Spleen (tissue), 7 donors: ENCODE measurements at regions not wholly inside any gene's neighbourhood (a gene's known extent, or its start where the extent isn't known, plus 50 kb on each side); places are given as distances from the start of the nearest gene placed in this dataset.

ENCODE experiments used
- POLR2A ChIP-seq, 3 donors: fragments of 450-650 bp; IDR thresholded peaks; one replicate each; pipeline ENCODE4 v1.5.1; 2017; ENCODE audit warnings: antibody characterized with exemption in 3 of 3, mild to moderate bottlenecking in 1 of 3
- POLR2AphosphoS5 ChIP-seq, 3 donors: sonication (generic); formaldehyde crosslinking; IDR thresholded peaks; one replicate each; pipeline ENCODE4 v1.5.1; 2017; ENCODE audit warnings: antibody characterized with exemption in 3 of 3
- TF ChIP-seq, protein P1 (sequence below), 11 experiments: fragments of 200-600 bp in 7 of 11; fragments of 450-650 bp in 4 of 11; sonication (generic) in 4 of 11; IDR thresholded peaks in 8 of 11; conservative IDR thresholded peaks in 3 of 11; 1 replicate in 7 of 11; 2 replicates in 4 of 11; pipeline versions ENCODE4 v1.4.0 to v1.8.0; 2016 to 2021; ENCODE audit warnings: antibody characterized with exemption in 11 of 11, inconsistent platforms in 4 of 11, mild to moderate bottlenecking in 1 of 11
- donor health status: DM: no; HTN: no; CAD: no; lungs with moderate emphysema.
- donor health status: DM: no; HTN: no; CAD: no.
- donor health status: DM: no; HTN: no; CAD: no.

DNA sequence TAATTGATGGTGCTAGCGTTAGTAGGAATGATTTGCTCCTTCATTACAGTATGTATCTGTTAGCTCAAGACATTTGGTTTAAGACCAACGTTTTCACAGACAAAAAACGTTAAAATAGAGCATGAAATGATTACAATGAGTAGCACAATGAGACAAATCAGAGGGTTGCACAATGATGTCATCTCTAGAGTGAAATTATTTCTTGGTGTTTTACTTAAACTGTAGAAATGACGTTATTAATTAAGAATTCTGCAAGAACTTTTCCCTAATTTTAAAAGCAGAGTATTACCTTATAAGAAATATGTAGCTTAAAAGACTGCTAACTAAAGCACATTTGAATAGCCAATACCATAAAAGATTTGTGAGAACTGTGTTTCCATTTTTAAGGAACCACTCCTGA, 373.4 kb upstream of the KIF2B start:
- TF ChIP-seq, protein P1, sequence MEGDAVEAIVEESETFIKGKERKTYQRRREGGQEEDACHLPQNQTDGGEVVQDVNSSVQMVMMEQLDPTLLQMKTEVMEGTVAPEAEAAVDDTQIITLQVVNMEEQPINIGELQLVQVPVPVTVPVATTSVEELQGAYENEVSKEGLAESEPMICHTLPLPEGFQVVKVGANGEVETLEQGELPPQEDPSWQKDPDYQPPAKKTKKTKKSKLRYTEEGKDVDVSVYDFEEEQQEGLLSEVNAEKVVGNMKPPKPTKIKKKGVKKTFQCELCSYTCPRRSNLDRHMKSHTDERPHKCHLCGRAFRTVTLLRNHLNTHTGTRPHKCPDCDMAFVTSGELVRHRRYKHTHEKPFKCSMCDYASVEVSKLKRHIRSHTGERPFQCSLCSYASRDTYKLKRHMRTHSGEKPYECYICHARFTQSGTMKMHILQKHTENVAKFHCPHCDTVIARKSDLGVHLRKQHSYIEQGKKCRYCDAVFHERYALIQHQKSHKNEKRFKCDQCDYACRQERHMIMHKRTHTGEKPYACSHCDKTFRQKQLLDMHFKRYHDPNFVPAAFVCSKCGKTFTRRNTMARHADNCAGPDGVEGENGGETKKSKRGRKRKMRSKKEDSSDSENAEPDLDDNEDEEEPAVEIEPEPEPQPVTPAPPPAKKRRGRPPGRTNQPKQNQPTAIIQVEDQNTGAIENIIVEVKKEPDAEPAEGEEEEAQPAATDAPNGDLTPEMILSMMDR (IDR thresholded peaks at IDR 0.05 in 8 of 11, conservative IDR thresholded peaks at IDR 0.05 in 3 of 11) = no peak
- TF ChIP-seq POLR2AphosphoS5 (IDR thresholded peaks at IDR 0.05) = no peak
- TF ChIP-seq POLR2A (IDR thresholded peaks at IDR 0.05) = no peak
